ENCODE measurements at regions not wholly inside any gene's neighbourhood (a gene's known extent, or its start where the extent isn't known, plus 50 kb on each side); places are given as distances from the start of the nearest gene placed in this dataset.

- H3K79me2 ChIP-seq (ENCODE audit: insufficient read depth, low read length) = no peaks in the 10 kb centered on the region
- TF ChIP-seq EZH2phosphoT487 (IDR thresholded peaks at IDR 0.05; ENCODE audit: borderline replicate concordance) = no peak
- no peak for TF ChIP-seq CTCF (conservative IDR thresholded peaks at IDR 0.05; ENCODE audit: low read length)
- no peak overlapping the region for H3K4me3 ChIP-seq (ENCODE audit: low read length, poor library complexity, severe bottlenecking)
- H3K9me3 ChIP-seq (ENCODE audit: insufficient read depth, low read depth, low read length) = peaks cover 14% of the 10 kb centered on the region; the same call in 1 of the 2 replicates
- no peaks in the 10 kb centered on the region for H3K4me1 ChIP-seq (ENCODE audit: insufficient read depth, low read length, poor library complexity, severe bottlenecking)
- no peaks in the 10 kb centered on the region for H4K20me1 ChIP-seq (ENCODE audit: insufficient read depth, low read length, poor library complexity, severe bottlenecking)
- H3K4me2 ChIP-seq (ENCODE audit: low read depth, low read length, poor library complexity, severe bottlenecking) = no peak overlapping the region
- no peaks in the 10 kb centered on the region for H3K36me3 ChIP-seq (ENCODE audit: insufficient read depth, low read length)
- no peak overlapping the region for H3K9ac ChIP-seq (ENCODE audit: low read depth, low read length, poor library complexity, severe bottlenecking)
- H3K9me2 ChIP-seq (replicated peaks; ENCODE audit: low read depth, low read length) = no peaks in the 10 kb centered on the region
- H2AFZ ChIP-seq (ENCODE audit: low read length) = no peak overlapping the region
- no peaks in the 10 kb centered on the region for H3F3A ChIP-seq (ENCODE audit: low read depth)
- H3K27me3 ChIP-seq (ENCODE audit: insufficient read depth, low read length, poor library complexity, severe bottlenecking) = no peaks in the 10 kb centered on the region
Observed at GRCh38 chr11:134519788-134520187, 107.7 kb upstream of the B3GAT1 start.

- Histone ChIP-seq H3K27me3 (ENCODE audit: insufficient read depth, low read length, poor library complexity, severe bottlenecking) (no peaks in the 10 kb centered on the region), H3K9me3 (ENCODE audit: insufficient read depth, low read depth, low read length) (peaks cover 14% of the 10 kb centered on the region; the same call in 1 of the 2 replicates), H3K4me3 (ENCODE audit: low read length, poor library complexity, severe bottlenecking) (no peak overlapping the region), H3K4me2 (ENCODE audit: low read depth, low read length, poor library complexity, severe bottlenecking) (no peak overlapping the region), H3F3A (ENCODE audit: low read depth) (no peaks in the 10 kb centered on the region), H3K9ac (ENCODE audit: low read depth, low read length, poor library complexity, severe bottlenecking) (no peak overlapping the region), H2AFZ (ENCODE audit: low read length) (no peak overlapping the region), H3K4me1 (ENCODE audit: insufficient read depth, low read length, poor library complexity, severe bottlenecking) (no peaks in the 10 kb centered on the region), H3K9me2 (replicated peaks; ENCODE audit: low read depth, low read length) (no peaks in the 10 kb centered on the region), H3K36me3 (ENCODE audit: insufficient read depth, low read length) (no peaks in the 10 kb centered on the region), H4K20me1 (ENCODE audit: insufficient read depth, low read length, poor library complexity, severe bottlenecking) (no peaks in the 10 kb centered on the region), H3K79me2 (ENCODE audit: insufficient read depth, low read length) (no peaks in the 10 kb centered on the region)
- TF ChIP-seq EZH2phosphoT487 (IDR thresholded peaks at IDR 0.05; ENCODE audit: borderline replicate concordance) = no peak
- TF ChIP-seq CTCF (conservative IDR thresholded peaks at IDR 0.05; ENCODE audit: low read length) = no peak
Observed at GRCh38 chr11:134519390-134519750, 107.3 kb upstream of the B3GAT1 start.

- Histone ChIP-seq H3F3A (ENCODE audit: low read depth) (no peaks in the 10 kb centered on the region), H3K9me3 (ENCODE audit: insufficient read depth, low read depth, low read length) (peaks cover 14% of the 10 kb centered on the region; the same call in 1 of the 2 replicates), H3K4me2 (ENCODE audit: low read depth, low read length, poor library complexity, severe bottlenecking) (no peak overlapping the region), H3K4me1 (ENCODE audit: insufficient read depth, low read length, poor library complexity, severe bottlenecking) (no peaks in the 10 kb centered on the region), H3K27me3 (ENCODE audit: insufficient read depth, low read length, poor library complexity, severe bottlenecking) (no peaks in the 10 kb centered on the region), H3K36me3 (ENCODE audit: insufficient read depth, low read length) (no peaks in the 10 kb centered on the region), H3K9ac (ENCODE audit: low read depth, low read length, poor library complexity, severe bottlenecking) (no peak overlapping the region), H3K4me3 (ENCODE audit: low read length, poor library complexity, severe bottlenecking) (no peak overlapping the region), H2AFZ (ENCODE audit: low read length) (no peak overlapping the region), H4K20me1 (ENCODE audit: insufficient read depth, low read length, poor library complexity, severe bottlenecking) (no peaks in the 10 kb centered on the region), H3K9me2 (replicated peaks; ENCODE audit: low read depth, low read length) (no peaks in the 10 kb centered on the region), H3K79me2 (ENCODE audit: insufficient read depth, low read length) (no peaks in the 10 kb centered on the region)
- no peak for TF ChIP-seq EZH2phosphoT487 (IDR thresholded peaks at IDR 0.05; ENCODE audit: borderline replicate concordance)
- TF ChIP-seq CTCF (conservative IDR thresholded peaks at IDR 0.05; ENCODE audit: low read length) = no peak
Observed at GRCh38 chr11:134518616-134519389, 106.8 kb upstream of the B3GAT1 start.

Data from Loucy (cell line).